Nephron progenitor cell (in vitro differentiated cells): ENCODE measurements at regions not wholly inside any gene's neighbourhood (a gene's known extent, or its start where the extent isn't known, plus 50 kb on each side); places are given as distances from the start of the nearest gene placed in this dataset.

Experiments
- DNase-seq: peaks from one replicate; pipeline ENCODE4 v3.0.0; 2021
- H3K27ac Mint-ChIP-seq: 2 replicates; pipeline ENCODE4 v1.8.0; 2021; ENCODE audit warnings: mild to moderate bottlenecking, moderate library complexity, mixed read lengths
- H3K27me3 Mint-ChIP-seq: 2 replicates; pipeline ENCODE4 v1.8.0; 2021; ENCODE audit warnings: mild to moderate bottlenecking, low read depth, mixed read lengths; ENCODE audit not compliant: poor library complexity
- H3K36me3 Mint-ChIP-seq: 2 replicates; pipeline ENCODE4 v1.8.0; 2021; ENCODE audit warnings: low read depth, mixed read lengths
- H3K4me1 Mint-ChIP-seq: 2 replicates; pipeline ENCODE4 v1.8.0; 2021; ENCODE audit warnings: mixed read lengths
- H3K4me3 Mint-ChIP-seq: 2 replicates; pipeline ENCODE4 v1.8.0; 2021; ENCODE audit warnings: mild to moderate bottlenecking, moderate library complexity, mixed read lengths
- H3K9me3 Mint-ChIP-seq: 2 replicates; pipeline ENCODE4 v1.8.0; 2021; ENCODE audit warnings: mild to moderate bottlenecking, moderate library complexity, mixed read lengths
- TF ChIP-seq, protein P1 (sequence below): fragments of 200-600 bp; sonication (generic); IDR thresholded peaks from 2 replicates; pipeline ENCODE4 v1.5.0; 2021; ENCODE audit warnings: antibody characterized with exemption

DNA sequence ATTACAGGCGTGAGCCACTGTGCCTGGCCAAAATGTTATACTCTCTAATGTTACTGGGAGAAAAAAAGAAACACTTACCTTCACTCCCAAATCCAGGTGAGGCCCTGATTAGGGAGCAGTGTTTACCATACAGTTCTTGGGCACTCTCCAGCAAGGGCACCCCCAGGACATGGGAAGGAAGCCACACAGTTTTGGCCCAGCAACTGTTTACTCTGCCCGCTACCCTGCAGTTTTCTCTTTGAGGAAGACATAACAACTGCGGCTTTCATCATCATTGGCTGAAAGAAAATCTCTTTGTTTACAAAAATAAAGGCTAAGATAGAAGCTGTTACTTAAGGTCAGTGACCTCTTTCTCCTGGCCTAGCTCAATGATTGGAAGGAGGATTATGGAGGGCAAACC lies 145.5 kb upstream of the DUSP21 start:
- TF ChIP-seq, protein P1, sequence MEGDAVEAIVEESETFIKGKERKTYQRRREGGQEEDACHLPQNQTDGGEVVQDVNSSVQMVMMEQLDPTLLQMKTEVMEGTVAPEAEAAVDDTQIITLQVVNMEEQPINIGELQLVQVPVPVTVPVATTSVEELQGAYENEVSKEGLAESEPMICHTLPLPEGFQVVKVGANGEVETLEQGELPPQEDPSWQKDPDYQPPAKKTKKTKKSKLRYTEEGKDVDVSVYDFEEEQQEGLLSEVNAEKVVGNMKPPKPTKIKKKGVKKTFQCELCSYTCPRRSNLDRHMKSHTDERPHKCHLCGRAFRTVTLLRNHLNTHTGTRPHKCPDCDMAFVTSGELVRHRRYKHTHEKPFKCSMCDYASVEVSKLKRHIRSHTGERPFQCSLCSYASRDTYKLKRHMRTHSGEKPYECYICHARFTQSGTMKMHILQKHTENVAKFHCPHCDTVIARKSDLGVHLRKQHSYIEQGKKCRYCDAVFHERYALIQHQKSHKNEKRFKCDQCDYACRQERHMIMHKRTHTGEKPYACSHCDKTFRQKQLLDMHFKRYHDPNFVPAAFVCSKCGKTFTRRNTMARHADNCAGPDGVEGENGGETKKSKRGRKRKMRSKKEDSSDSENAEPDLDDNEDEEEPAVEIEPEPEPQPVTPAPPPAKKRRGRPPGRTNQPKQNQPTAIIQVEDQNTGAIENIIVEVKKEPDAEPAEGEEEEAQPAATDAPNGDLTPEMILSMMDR: no peak
- H3K4me1 Mint-ChIP-seq: no peaks in the 10 kb centered on the region
- no peak overlapping the region for H3K4me3 Mint-ChIP-seq
- H3K9me3 Mint-ChIP-seq: peaks cover 40% of the 10 kb centered on the region
- H3K36me3 Mint-ChIP-seq: no peaks in the 10 kb centered on the region
- no peak overlapping the region for H3K27ac Mint-ChIP-seq
- no peak for DNase-seq
- no peaks in the 10 kb centered on the region for H3K27me3 Mint-ChIP-seq

DNA sequence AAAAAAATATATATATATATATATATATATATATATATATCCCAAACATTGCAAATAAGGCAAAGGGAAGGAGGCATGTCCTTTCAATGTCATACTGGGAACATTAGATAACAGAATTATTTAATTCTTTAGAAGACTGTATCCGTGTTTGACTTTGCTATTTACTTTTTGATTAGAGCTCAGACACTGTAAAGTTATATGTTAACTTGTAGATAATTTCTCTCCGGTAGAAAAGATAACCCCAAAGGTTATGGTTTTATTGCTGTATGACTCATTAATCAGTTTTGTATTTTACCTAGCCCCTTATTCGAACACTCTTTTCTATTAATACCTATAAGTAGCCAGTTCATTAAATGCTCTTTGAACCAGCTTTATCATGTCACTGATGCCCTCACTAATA lies 150.6 kb upstream of the DUSP21 start:
- Mint-ChIP-seq H3K36me3 (no peaks in the 10 kb centered on the region), H3K27me3 (no peaks in the 10 kb centered on the region), H3K9me3 (peaks cover 49% of the 10 kb centered on the region), H3K4me1 (no peaks in the 10 kb centered on the region), H3K27ac (no peak overlapping the region), H3K4me3 (no peak overlapping the region)
- no peak for DNase-seq
- TF ChIP-seq, protein P1: no peak

DNA sequence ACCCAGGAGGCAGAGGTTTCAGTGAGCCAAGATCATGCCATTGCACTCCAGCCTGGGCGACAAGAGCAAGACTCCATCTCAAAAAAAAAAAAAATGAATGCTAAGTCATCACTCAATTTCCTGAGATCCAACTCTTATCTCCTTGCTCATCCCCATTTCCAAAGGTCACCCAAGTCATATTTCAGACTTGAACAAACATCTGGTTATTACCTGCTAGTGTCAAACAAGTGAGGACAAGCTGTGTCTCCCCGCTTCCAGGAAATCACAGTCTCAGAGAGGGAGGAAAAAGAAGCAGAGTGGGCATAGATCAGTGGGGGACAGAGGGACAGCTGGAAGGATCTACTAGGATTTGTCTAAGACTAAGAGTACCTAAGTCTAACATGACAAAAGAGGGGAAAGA lies 147.5 kb upstream of the FUNDC1 start:
- H3K9me3 Mint-ChIP-seq: peaks cover 60% of the 10 kb centered on the region
- TF ChIP-seq, protein P1: no peak
- H3K4me1 Mint-ChIP-seq: no peaks in the 10 kb centered on the region
- no peak for DNase-seq
- no peaks in the 10 kb centered on the region for H3K36me3 Mint-ChIP-seq
- H3K27me3 Mint-ChIP-seq: no peaks in the 10 kb centered on the region
- no peak overlapping the region for H3K4me3 Mint-ChIP-seq
- no peak overlapping the region for H3K27ac Mint-ChIP-seq

DNA sequence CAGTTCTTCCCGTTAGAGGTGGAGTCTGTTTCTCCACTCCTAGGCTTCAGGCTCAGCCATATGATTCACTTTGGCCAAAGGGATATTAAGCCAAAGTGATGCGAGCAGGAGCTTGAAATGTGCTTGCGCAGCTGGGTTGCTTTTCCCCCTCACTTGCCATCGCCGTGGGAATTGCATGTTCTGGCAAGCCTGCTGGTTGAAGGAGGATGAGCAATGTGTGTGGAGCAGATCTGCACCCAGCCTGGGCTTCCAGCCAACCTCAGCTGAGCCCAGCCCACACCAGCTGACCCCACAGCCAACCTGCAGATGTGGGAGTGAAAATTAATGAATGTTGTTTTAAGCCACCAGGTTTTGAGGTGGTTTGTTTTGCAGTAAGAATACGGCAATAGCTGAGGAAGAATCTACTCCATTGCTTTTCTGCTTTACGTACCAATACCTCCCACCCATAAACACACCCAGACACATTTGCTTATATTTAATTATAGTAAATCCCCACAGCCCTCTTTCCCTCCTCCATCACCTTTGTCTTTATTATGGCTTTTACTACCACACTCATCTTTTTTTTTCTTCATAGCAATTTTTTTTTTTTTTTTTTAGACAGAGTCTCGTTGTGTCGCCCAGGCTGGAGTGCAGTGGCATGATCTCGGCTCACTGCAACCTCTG lies 132.8 kb upstream of the FUNDC1 start:
- Mint-ChIP-seq H3K4me3 (no peak overlapping the region), H3K27ac (peak overlapping the region; percentile 22), H3K27me3 (peaks cover 5% of the 10 kb centered on the region), H3K9me3 (peaks cover 46% of the 10 kb centered on the region), H3K36me3 (no peaks in the 10 kb centered on the region), H3K4me1 (peaks cover 4% of the 10 kb centered on the region)
- no peak for DNase-seq
- TF ChIP-seq, protein P1: no peak

DNA sequence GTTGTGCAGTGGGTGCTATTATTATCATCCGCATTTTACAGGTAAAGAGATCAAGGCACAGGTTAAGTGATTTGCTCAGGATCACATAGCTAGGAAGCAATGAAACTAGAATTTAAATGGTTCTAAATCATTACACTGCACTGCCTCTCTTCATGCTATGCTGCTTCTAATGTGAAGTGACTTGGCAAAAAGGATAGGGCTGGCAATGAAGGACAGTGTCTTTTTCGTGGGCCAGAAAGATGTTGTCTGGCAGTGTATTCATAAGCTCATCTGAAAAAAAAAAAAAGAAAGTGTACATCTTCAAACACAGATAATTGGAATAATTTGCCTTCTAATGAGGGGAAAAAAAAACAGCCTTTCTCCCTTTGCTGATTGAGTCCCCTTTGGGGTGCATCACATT lies 132.2 kb upstream of the FUNDC1 start:
- DNase-seq: no peak
- TF ChIP-seq, protein P1: no peak
- Mint-ChIP-seq H3K4me1 (peaks cover 4% of the 10 kb centered on the region), H3K9me3 (peaks cover 49% of the 10 kb centered on the region), H3K27me3 (peaks cover 5% of the 10 kb centered on the region), H3K36me3 (no peaks in the 10 kb centered on the region), H3K4me3 (no peak overlapping the region), H3K27ac (no peak overlapping the region)

DNA sequence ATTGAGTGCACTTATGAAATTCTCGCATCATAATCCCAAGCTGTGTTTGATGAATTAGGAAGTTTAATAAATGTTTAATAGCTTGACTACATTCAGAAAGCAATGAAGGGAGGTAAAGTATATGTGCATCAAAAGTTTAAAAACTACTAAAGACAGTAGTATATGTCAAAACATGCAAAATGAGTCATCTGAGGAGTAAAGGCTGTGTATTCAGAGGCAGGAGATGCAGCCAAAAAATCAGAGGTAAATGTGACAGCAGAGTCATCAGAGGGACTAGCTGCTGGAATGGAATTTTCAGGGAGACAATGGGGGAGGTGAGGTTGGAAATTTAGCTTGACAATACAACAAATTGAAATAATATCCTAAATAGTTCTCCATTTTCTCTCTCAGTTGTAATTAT lies 127.0 kb upstream of the FUNDC1 start:
- no peak for DNase-seq
- H3K27ac Mint-ChIP-seq: no peak overlapping the region
- H3K9me3 Mint-ChIP-seq: peaks cover 49% of the 10 kb centered on the region
- no peaks in the 10 kb centered on the region for H3K27me3 Mint-ChIP-seq
- H3K36me3 Mint-ChIP-seq: no peaks in the 10 kb centered on the region
- no peak overlapping the region for H3K4me3 Mint-ChIP-seq
- TF ChIP-seq, protein P1: no peak
- no peaks in the 10 kb centered on the region for H3K4me1 Mint-ChIP-seq
